ENCODE measurements at regions not wholly inside any gene's neighbourhood (a gene's known extent, or its start where the extent isn't known, plus 50 kb on each side); places are given as distances from the start of the nearest gene placed in this dataset.

- TF ChIP-seq POLR2A (IDR thresholded peaks at IDR 0.05) = no peak
- TF ChIP-seq, protein P1, sequence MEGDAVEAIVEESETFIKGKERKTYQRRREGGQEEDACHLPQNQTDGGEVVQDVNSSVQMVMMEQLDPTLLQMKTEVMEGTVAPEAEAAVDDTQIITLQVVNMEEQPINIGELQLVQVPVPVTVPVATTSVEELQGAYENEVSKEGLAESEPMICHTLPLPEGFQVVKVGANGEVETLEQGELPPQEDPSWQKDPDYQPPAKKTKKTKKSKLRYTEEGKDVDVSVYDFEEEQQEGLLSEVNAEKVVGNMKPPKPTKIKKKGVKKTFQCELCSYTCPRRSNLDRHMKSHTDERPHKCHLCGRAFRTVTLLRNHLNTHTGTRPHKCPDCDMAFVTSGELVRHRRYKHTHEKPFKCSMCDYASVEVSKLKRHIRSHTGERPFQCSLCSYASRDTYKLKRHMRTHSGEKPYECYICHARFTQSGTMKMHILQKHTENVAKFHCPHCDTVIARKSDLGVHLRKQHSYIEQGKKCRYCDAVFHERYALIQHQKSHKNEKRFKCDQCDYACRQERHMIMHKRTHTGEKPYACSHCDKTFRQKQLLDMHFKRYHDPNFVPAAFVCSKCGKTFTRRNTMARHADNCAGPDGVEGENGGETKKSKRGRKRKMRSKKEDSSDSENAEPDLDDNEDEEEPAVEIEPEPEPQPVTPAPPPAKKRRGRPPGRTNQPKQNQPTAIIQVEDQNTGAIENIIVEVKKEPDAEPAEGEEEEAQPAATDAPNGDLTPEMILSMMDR (IDR thresholded peaks at IDR 0.05) = no peak
These were observed 75.9 kb upstream of the RALGAPA2 start for GRCh38 chr20:20788308-20788707.

All from adrenal gland (tissue), 5 donors.